BJ (cell line): ENCODE measurements at regions not wholly inside any gene's neighbourhood (a gene's known extent, or its start where the extent isn't known, plus 50 kb on each side); places are given as distances from the start of the nearest gene placed in this dataset.

Source experiments
- CTCF ChIA-PET: fragments of 350-600 bp; formaldehyde crosslinking; extraction: SDS; loops from one replicate; lab custom pipeline; 2021; ENCODE audit warnings: antibody characterized with exemption, inconsistent platforms; lab: Yijun Ruan, JAX
- POLR2A ChIA-PET: fragments of 300-600 bp; sonication (Branson Sonifier 250); formaldehyde crosslinking; extraction: SDS; loops from one replicate; lab custom pipeline; 2021; ENCODE audit warnings: antibody characterized with exemption; lab: Charles Lee
- DNase-seq: peaks from one replicate; pipeline ENCODE4 v3.0.0-alpha.2; 2011; ENCODE audit warnings: low read depth
- H3K27me3 ChIP-seq: 2 replicates; pipeline ENCODE4 v1.6.0; 2011; ENCODE audit warnings: low read length; ENCODE audit not compliant: control insufficient read depth, insufficient read depth
- H3K36me3 ChIP-seq: 2 replicates; pipeline ENCODE4 v1.5.1; 2011; ENCODE audit warnings: low read length; ENCODE audit not compliant: control insufficient read depth, insufficient read depth
- H3K4me3 ChIP-seq: 2 replicates; pipeline ENCODE4 v1.5.1; 2011; ENCODE audit warnings: low read depth, mild to moderate bottlenecking, control low read depth, low read length
- CTCF ChIP-seq: IDR thresholded peaks from 2 replicates; pipeline ENCODE4 v1.5.1; 2011; ENCODE audit warnings: low read depth, mild to moderate bottlenecking, control low read depth, inconsistent platforms, low read length, moderate library complexity; ENCODE audit not compliant: insufficient read depth

GRCh38 chr6:14488180-14488579 lies 370.6 kb downstream of the CD83 start:
- no peaks in the 10 kb centered on the region for H3K36me3 ChIP-seq
- no peak for TF ChIP-seq CTCF
- ChIA-PET POLR2A (no interaction called here), CTCF (no interaction called here)
- no peak for DNase-seq
- no peaks in the 10 kb centered on the region for H3K27me3 ChIP-seq
- no peak overlapping the region for H3K4me3 ChIP-seq

GRCh38 chr6:14489445-14489844 lies 371.9 kb downstream of the CD83 start:
- Histone ChIP-seq H3K36me3 (no peaks in the 10 kb centered on the region), H3K27me3 (no peaks in the 10 kb centered on the region), H3K4me3 (no peak overlapping the region)
- no peak for TF ChIP-seq CTCF
- ChIA-PET CTCF (no interaction called here), POLR2A (interaction anchor here (0.6 kb wide), 1 partner anchor 19 kb away, joined by 3 read pairs; no protein-coding TSS in a partner anchor)
- no peak for DNase-seq

- CTCF ChIA-PET, result interaction anchor here (1.6 kb wide), 1 partner anchor 16 kb away, joined by 3 read pairs; no protein-coding TSS in a partner anchor
- H3K36me3 ChIP-seq, result no peaks in the 10 kb centered on the region
- H3K27me3 ChIP-seq, result no peaks in the 10 kb centered on the region
- DNase-seq, result no peak
- TF ChIP-seq CTCF, result no peak
- no peak overlapping the region for H3K4me3 ChIP-seq
- POLR2A ChIA-PET, result no interaction called here
These were observed 381.2 kb downstream of the CD83 start for GRCh38 chr6:14498748-14499147.

- no peak for TF ChIP-seq CTCF
- DNase-seq, result no peak
- ChIA-PET POLR2A (no interaction called here), CTCF (interaction anchor here (0.5 to 1.6 kb wide), 2 partner anchors 16 to 785 kb away, joined by 3 read pairs; no protein-coding TSS in a partner anchor)
- no peaks in the 10 kb centered on the region for H3K36me3 ChIP-seq
- no peaks in the 10 kb centered on the region for H3K27me3 ChIP-seq
- H3K4me3 ChIP-seq, result no peak overlapping the region
These were observed 381.7 kb downstream of the CD83 start for GRCh38 chr6:14499309-14499708.

GRCh38 chr6:14499841-14500240 lies 382.3 kb downstream of the CD83 start:
- 0 out of 2 replicates have a peak, but pooled peaks have one; percentile 6 for TF ChIP-seq CTCF
- CTCF ChIA-PET, result interaction anchor here (1.6 kb wide), 1 partner anchor 15 kb away, joined by 3 read pairs; no protein-coding TSS in a partner anchor
- no peaks in the 10 kb centered on the region for H3K36me3 ChIP-seq
- no peaks in the 10 kb centered on the region for H3K27me3 ChIP-seq
- POLR2A ChIA-PET, result interaction anchor here (0.6 kb wide), 1 partner anchor 1971 kb away, joined by 4 read pairs; no protein-coding TSS in a partner anchor
- H3K4me3 ChIP-seq, result no peak overlapping the region
- peak; percentile 75 for DNase-seq
